Colonic mucosa (tissue), 4 donors: ENCODE measurements at regions not wholly inside any gene's neighbourhood (a gene's known extent, or its start where the extent isn't known, plus 50 kb on each side); places are given as distances from the start of the nearest gene placed in this dataset.

Experiments
- DNase-seq: peaks from one replicate; pipeline ENCODE4 v3.0.0-alpha.2; 2020
- H3K27ac ChIP-seq: fragments of 200-600 bp; one replicate; pipeline ENCODE4 v1.8.0; 2021
- H3K27me3 ChIP-seq: fragments of 200-600 bp; one replicate; pipeline ENCODE4 v1.8.0; 2021
- H3K36me3 ChIP-seq: fragments of 200-600 bp; one replicate; pipeline ENCODE4 v1.8.0; 2021
- H3K4me1 ChIP-seq: fragments of 200-600 bp; one replicate; pipeline ENCODE4 v1.8.0; 2021; ENCODE audit warnings: mild to moderate bottlenecking
- H3K4me3 ChIP-seq: fragments of 200-600 bp; one replicate; pipeline ENCODE4 v1.8.0; 2021
- H3K9ac ChIP-seq, 2 donors: one replicate each; pipeline ENCODE4 v1.7.0; 2013; ENCODE audit warnings: control low read depth in 2 of 2, low read depth in 2 of 2, low read length in 2 of 2
- H3K9me3 ChIP-seq: fragments of 200-600 bp; one replicate; pipeline ENCODE4 v1.8.0; 2021
- CTCF ChIP-seq: fragments of 200-600 bp; IDR thresholded peaks from one replicate; pipeline ENCODE4 v1.8.0; 2022; ENCODE audit warnings: antibody characterized with exemption, mild to moderate bottlenecking
- intact Hi-C: fragments of 100-400 bp; cut with DNase I; formaldehyde crosslinking; loops from one replicate; pipeline ENCODE4 v1.14.1; 2022
- donor health status: healthy.
- donor health status: DM: no; HTN: no; CAD: no.
- donor health status: DM: no; HTN: no; CAD: no.

DNA sequence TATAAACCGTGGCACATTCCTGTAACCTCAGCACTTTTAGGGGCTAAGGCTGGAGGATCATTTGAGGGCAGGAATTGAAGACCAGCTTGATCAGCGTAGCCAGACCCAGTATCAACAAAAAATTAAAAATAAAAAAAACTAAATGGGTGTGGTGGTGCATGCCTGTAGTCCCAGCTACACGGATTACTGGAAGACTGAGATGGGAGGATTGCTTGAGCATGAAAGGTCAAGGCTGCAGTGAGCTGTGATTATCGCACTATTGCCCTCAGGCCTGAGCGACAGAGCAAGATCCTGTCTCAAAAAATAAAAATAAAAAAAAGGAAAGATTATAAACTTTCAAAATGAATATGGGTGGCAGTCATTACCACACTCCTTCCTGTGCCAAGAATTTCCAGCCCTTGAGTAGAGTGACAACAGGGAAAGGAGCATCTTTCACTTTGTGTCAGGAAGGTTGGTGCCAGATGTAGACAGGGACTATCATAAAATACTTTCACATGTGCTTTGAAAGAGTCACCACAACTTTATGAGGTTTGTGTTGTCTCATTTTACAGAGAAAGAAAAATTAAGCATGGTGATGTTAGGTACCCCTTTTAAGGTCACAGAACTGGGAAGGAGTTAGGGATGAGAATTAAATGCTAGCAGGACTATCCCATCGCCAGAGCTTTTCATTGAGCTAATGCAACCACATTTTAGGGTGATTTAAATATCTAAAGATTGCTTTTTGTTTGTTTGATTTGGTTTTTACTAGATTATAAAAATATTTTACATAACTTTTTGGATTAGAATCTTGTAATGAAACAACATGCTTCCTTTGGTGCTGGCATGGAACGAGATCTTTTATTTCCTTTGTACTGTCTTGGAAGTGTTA lies 1617.4 kb upstream of the ACVR2A start:
- Histone ChIP-seq H3K27me3 (no peaks in the 10 kb centered on the region), H3K36me3 (no peaks in the 10 kb centered on the region), H3K27ac (no peak overlapping the region), H3K9me3 (no peaks in the 10 kb centered on the region), H3K4me1 (no peaks in the 10 kb centered on the region), H3K9ac (no peak overlapping the region), H3K4me3 (no peak overlapping the region)
- intact Hi-C loops = no loop called here
- DNase-seq = no peak
- no peak for TF ChIP-seq CTCF

DNA sequence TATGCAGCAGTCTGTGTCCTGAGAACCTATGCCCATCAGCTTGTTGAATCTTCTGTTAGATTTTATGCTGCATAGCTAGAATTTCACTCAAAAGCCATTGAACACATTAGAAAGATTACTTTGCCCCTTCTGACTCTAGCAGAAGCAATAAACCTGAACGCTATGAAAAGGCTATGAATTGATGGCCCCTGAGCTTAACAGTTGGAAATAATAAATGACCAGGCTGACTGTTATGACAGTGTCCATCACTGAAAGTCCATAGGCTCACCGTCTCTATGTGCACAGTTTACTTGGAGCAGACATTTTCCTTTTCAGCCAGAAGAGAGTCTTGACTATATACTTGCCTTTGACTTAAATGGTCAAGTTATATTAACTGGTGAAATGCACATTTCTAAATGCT lies 1618.8 kb upstream of the ACVR2A start:
- no peak for DNase-seq
- no peaks in the 10 kb centered on the region for H3K9me3 ChIP-seq
- no peaks in the 10 kb centered on the region for H3K4me1 ChIP-seq
- H3K36me3 ChIP-seq = no peaks in the 10 kb centered on the region
- H3K4me3 ChIP-seq = no peak overlapping the region
- no peak overlapping the region for H3K27ac ChIP-seq
- no peak overlapping the region for H3K9ac ChIP-seq
- H3K27me3 ChIP-seq = no peaks in the 10 kb centered on the region
- intact Hi-C loops = no loop called here
- TF ChIP-seq CTCF = no peak

GRCh38 chr2:146221826-146222225 lies 1623.0 kb upstream of the ACVR2A start:
- no peaks in the 10 kb centered on the region for H3K9me3 ChIP-seq
- intact Hi-C loops = no loop called here
- H3K4me3 ChIP-seq = no peak overlapping the region
- H3K27me3 ChIP-seq = no peaks in the 10 kb centered on the region
- no peaks in the 10 kb centered on the region for H3K36me3 ChIP-seq
- H3K27ac ChIP-seq = no peak overlapping the region
- no peak for DNase-seq
- no peak overlapping the region for H3K9ac ChIP-seq
- no peak for TF ChIP-seq CTCF
- no peaks in the 10 kb centered on the region for H3K4me1 ChIP-seq

- intact Hi-C loops = no loop called here
- no peaks in the 10 kb centered on the region for H3K4me1 ChIP-seq
- no peak overlapping the region for H3K9ac ChIP-seq
- H3K27ac ChIP-seq = no peak overlapping the region
- H3K9me3 ChIP-seq = no peaks in the 10 kb centered on the region
- TF ChIP-seq CTCF = no peak
- no peak overlapping the region for H3K4me3 ChIP-seq
- DNase-seq = no peak
- no peaks in the 10 kb centered on the region for H3K36me3 ChIP-seq
- H3K27me3 ChIP-seq = no peaks in the 10 kb centered on the region
Observed at GRCh38 chr2:146220957-146221356, 1623.9 kb upstream of the ACVR2A start.

DNA sequence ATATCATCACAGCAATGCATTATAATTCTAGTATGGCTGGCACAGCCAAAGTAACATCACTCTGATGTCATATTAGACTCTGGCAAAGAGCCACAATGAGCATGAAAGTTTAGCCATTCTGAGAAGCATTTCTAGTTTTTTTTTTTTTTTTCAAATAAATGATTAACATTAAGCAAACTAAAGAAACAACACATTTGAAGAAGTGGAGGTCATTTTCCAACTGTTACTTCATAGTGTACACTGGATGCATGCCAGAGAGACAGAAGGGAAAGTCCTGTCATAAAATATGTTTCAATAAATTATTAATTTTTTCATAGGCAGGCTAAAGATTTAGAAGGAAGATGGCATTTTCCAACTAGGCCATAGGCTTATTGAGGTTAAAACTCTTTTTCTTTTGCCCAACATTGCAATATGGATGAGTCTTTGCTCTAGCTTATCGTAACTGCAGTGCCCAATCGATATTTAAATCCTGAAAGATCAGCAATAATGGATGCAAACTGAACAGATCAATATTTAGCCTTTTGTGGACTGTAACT lies 1630.4 kb upstream of the ACVR2A start:
- intact Hi-C loops = no loop called here
- Histone ChIP-seq H3K36me3 (no peaks in the 10 kb centered on the region), H3K4me3 (no peak overlapping the region), H3K9me3 (no peaks in the 10 kb centered on the region), H3K9ac (no peak overlapping the region), H3K4me1 (no peaks in the 10 kb centered on the region), H3K27ac (no peak overlapping the region), H3K27me3 (no peaks in the 10 kb centered on the region)
- DNase-seq = peak; percentile 20
- TF ChIP-seq CTCF = no peak
